SKM-1 (cell line): ENCODE measurements at regions not wholly inside any gene's neighbourhood (a gene's known extent, or its start where the extent isn't known, plus 50 kb on each side); places are given as distances from the start of the nearest gene placed in this dataset.

Experiments
- DNase-seq: peaks from one replicate; lab custom pipeline; 2025; ENCODE audit not compliant: unreplicated experiment; lab: John Stamatoyannopoulos, UW

GRCh38 chr10:125283836-125284614 lies 123.7 kb upstream of the CTBP2 start:
- no peak for DNase-seq

- peak; percentile 1 for DNase-seq
These were observed 123.0 kb upstream of the CTBP2 start for GRCh38 chr10:125283191-125283835.

- DNase-seq: no peak
These were observed 120.7 kb upstream of the CTBP2 start for GRCh38 chr10:125281091-125281490.

GRCh38 chr10:125276133-125276532 lies 115.8 kb upstream of the CTBP2 start:
- DNase-seq: no peak

- DNase-seq: no peak
These were observed 114.6 kb upstream of the CTBP2 start for GRCh38 chr10:125274961-125275360.

GRCh38 chr10:125273023-125273422 lies 112.7 kb upstream of the CTBP2 start:
- DNase-seq: no peak

GRCh38 chr10:125269716-125270115 lies 109.4 kb upstream of the CTBP2 start:
- no peak for DNase-seq

- no peak for DNase-seq
These were observed 106.6 kb upstream of the CTBP2 start for GRCh38 chr10:125266966-125267365.

GRCh38 chr10:125266541-125266940 lies 106.2 kb upstream of the CTBP2 start:
- no peak for DNase-seq

GRCh38 chr10:125265579-125265955 lies 105.2 kb upstream of the CTBP2 start:
- no peak for DNase-seq

- no peak for DNase-seq
These were observed 104.6 kb upstream of the CTBP2 start for GRCh38 chr10:125264757-125265578.

GRCh38 chr10:125264091-125264490 lies 103.7 kb upstream of the CTBP2 start:
- DNase-seq: no peak

- DNase-seq: no peak
These were observed 103.2 kb upstream of the CTBP2 start for GRCh38 chr10:125263551-125263950.

GRCh38 chr10:125262920-125263319 lies 102.6 kb upstream of the CTBP2 start:
- DNase-seq: no peak

- DNase-seq: no peak
These were observed 102.0 kb upstream of the CTBP2 start for GRCh38 chr10:125262409-125262808.

GRCh38 chr10:125261491-125262186 lies 101.3 kb upstream of the CTBP2 start:
- DNase-seq: no peak

GRCh38 chr10:125260260-125260659 lies 99.9 kb upstream of the CTBP2 start:
- no peak for DNase-seq

- no peak for DNase-seq
These were observed 99.3 kb upstream of the CTBP2 start for GRCh38 chr10:125259651-125260050.

- DNase-seq: no peak
These were observed 98.3 kb upstream of the CTBP2 start for GRCh38 chr10:125258676-125259075.

GRCh38 chr10:125257521-125258108 lies 97.3 kb upstream of the CTBP2 start:
- DNase-seq: no peak

- no peak for DNase-seq
These were observed 95.7 kb upstream of the CTBP2 start for GRCh38 chr10:125256026-125256425.
